IMR-90 (cell line): ENCODE measurements at regions not wholly inside any gene's neighbourhood (a gene's known extent, or its start where the extent isn't known, plus 50 kb on each side); places are given as distances from the start of the nearest gene placed in this dataset.

Experiments
- ATAC-seq: fragments of 200-7000 bp; cut with Tn5 transposase; 2 replicates; pipeline ENCODE4 v1.9.1; 2020; ENCODE audit warnings: low read depth, mild to moderate bottlenecking, moderate library complexity
- BruUV-seq: library from RNA; stranded (reverse); fragments of 400-500 nt; replicated peaks from 2 replicates; lab custom pipeline; 2021; lab: Mats Ljungman, UMichigan
- CTCF ChIA-PET: fragments of 300-600 bp; formaldehyde crosslinking; extraction: SDS; loops from one replicate; lab custom pipeline; 2021; ENCODE audit warnings: antibody characterized with exemption; lab: Yijun Ruan, JAX
- POLR2A ChIA-PET: fragments of 300-600 bp; sonication (Branson Sonifier 250); formaldehyde crosslinking; loops from one replicate; lab custom pipeline; 2022; ENCODE audit warnings: antibody characterized with exemption; ENCODE audit not compliant: unreplicated experiment; lab: Charles Lee
- DNase-seq: peaks from one replicate; pipeline ENCODE4 v3.0.0; 2013
- H2AFZ ChIP-seq: replicated peaks from 2 replicates; pipeline ENCODE3; 2013; ENCODE audit warnings: low read length, mild to moderate bottlenecking; ENCODE audit not compliant: poor library complexity
- H2AK5ac ChIP-seq: 2 replicates; pipeline ENCODE4 v1.6.1; 2013; ENCODE audit warnings: low read depth, low read length, inconsistent platforms
- H2AK9ac ChIP-seq: replicated peaks from 2 replicates; pipeline ENCODE3; 2013; ENCODE audit warnings: mild to moderate bottlenecking, low read depth, low read length, moderate library complexity; ENCODE audit not compliant: poor library complexity
- H2BK120ac ChIP-seq: 2 replicates; pipeline ENCODE4 v1.6.1; 2013; ENCODE audit warnings: low read depth, low read length, inconsistent platforms
- H2BK15ac ChIP-seq: 3 replicates; pipeline ENCODE4 v1.6.1; 2013; ENCODE audit warnings: low read depth, low read length, inconsistent platforms
- H2BK20ac ChIP-seq: 2 replicates; pipeline ENCODE4 v1.6.1; 2013; ENCODE audit warnings: low read depth, mild to moderate bottlenecking, inconsistent platforms, low read length, moderate library complexity
- H2BK5ac ChIP-seq: 2 replicates; pipeline ENCODE4 v1.6.1; 2013; ENCODE audit warnings: mild to moderate bottlenecking, low read depth, low read length, inconsistent platforms; ENCODE audit not compliant: poor library complexity, severe bottlenecking
- H3K14ac ChIP-seq: replicated peaks from 2 replicates; pipeline ENCODE4 v1.6.1; 2013; ENCODE audit warnings: low read depth, low read length, inconsistent platforms
- H3K18ac ChIP-seq: 2 replicates; pipeline ENCODE4 v1.6.1; 2013; ENCODE audit warnings: low read depth, low read length, control low read depth
- H3K23ac ChIP-seq: 2 replicates; pipeline ENCODE4 v1.6.1; 2013; ENCODE audit warnings: low read depth, low read length, inconsistent platforms
- H3K27ac ChIP-seq: 2 replicates; pipeline ENCODE4 v1.5.1; 2013; ENCODE audit warnings: mild to moderate bottlenecking, control low read depth, low read length; ENCODE audit not compliant: insufficient read depth
- H3K27me3 ChIP-seq: 2 replicates; pipeline ENCODE4 v1.6.1; 2013; ENCODE audit warnings: low read length; ENCODE audit not compliant: control insufficient read depth, insufficient read depth
- H3K36me3 ChIP-seq: 2 replicates; pipeline ENCODE4 v1.6.1; 2013; ENCODE audit warnings: low read length, mixed read lengths; ENCODE audit not compliant: control insufficient read depth, insufficient read depth
- H3K4ac ChIP-seq: 2 replicates; pipeline ENCODE4 v1.6.1; 2013; ENCODE audit warnings: low read depth, low read length, inconsistent platforms
- H3K4me1 ChIP-seq: 2 replicates; pipeline ENCODE4 v1.6.1; 2013; ENCODE audit warnings: low read length, mixed read lengths; ENCODE audit not compliant: control insufficient read depth, insufficient read depth
- H3K4me2 ChIP-seq: 2 replicates; pipeline ENCODE4 v1.6.1; 2013; ENCODE audit warnings: low read depth, mild to moderate bottlenecking, control low read depth, low read length, moderate library complexity
- H3K4me3 ChIP-seq: 2 replicates; pipeline ENCODE4 v1.5.1; 2013; ENCODE audit warnings: low read depth, mild to moderate bottlenecking, control low read depth, low read length, moderate library complexity; ENCODE audit not compliant: insufficient read depth
- H3K56ac ChIP-seq: 2 replicates; pipeline ENCODE4 v1.6.1; 2013; ENCODE audit warnings: low read length, inconsistent platforms; ENCODE audit not compliant: insufficient read depth; ENCODE audit errors: extremely low read depth
- H3K79me1 ChIP-seq, 2 experiments: 2 replicates each; pipeline ENCODE4 v1.6.1; 2013; ENCODE audit warnings: low read length in 2 of 2, inconsistent platforms in 1 of 2, low read depth in 1 of 2
- H3K9ac ChIP-seq: 2 replicates; pipeline ENCODE4 v1.6.1; 2013; ENCODE audit warnings: low read depth, low read length, control low read depth
- H3K9me1 ChIP-seq: 2 replicates; pipeline ENCODE4 v1.6.1; 2013; ENCODE audit warnings: low read length, inconsistent platforms; ENCODE audit not compliant: insufficient read depth
- H3K9me3 ChIP-seq: 2 replicates; pipeline ENCODE4 v1.6.1; 2013; ENCODE audit warnings: low read length; ENCODE audit not compliant: control insufficient read depth, insufficient read depth
- H4K20me1 ChIP-seq: 2 replicates; pipeline ENCODE4 v1.6.1; 2013; ENCODE audit warnings: low read length, inconsistent platforms; ENCODE audit not compliant: insufficient read depth
- H4K5ac ChIP-seq: 2 replicates; pipeline ENCODE4 v1.6.1; 2013; ENCODE audit warnings: mild to moderate bottlenecking, low read depth, low read length, control low read depth
- H4K8ac ChIP-seq, 2 experiments: 2 replicates each; pipeline ENCODE4 v1.6.1; 2013; ENCODE audit warnings: low read depth in 2 of 2, low read length in 2 of 2, control low read depth in 1 of 2, inconsistent platforms in 1 of 2
- H4K91ac ChIP-seq: 2 replicates; pipeline ENCODE4 v1.6.1; 2013; ENCODE audit warnings: low read depth, low read length, inconsistent platforms; ENCODE audit not compliant: insufficient read depth
- FOS ChIP-seq: fragments of 150-350 bp; IDR thresholded peaks from 2 replicates; pipeline ENCODE4 v1.6.1; 2016; ENCODE audit warnings: low read depth, low read length
- MAFK ChIP-seq: IDR thresholded peaks from 2 replicates; pipeline ENCODE4 v1.6.1; 2012; ENCODE audit warnings: low read depth, low read length, improper control_type of control experiment
- MAZ ChIP-seq: IDR thresholded peaks from 2 replicates; pipeline ENCODE4 v1.6.1; 2012; ENCODE audit warnings: low read depth, mild to moderate bottlenecking, low read length, improper control_type of control experiment, moderate library complexity, borderline replicate concordance
- MXI1 ChIP-seq: IDR thresholded peaks from 2 replicates; pipeline ENCODE4 v1.6.1; 2012; ENCODE audit warnings: low read depth, mild to moderate bottlenecking, low read length, moderate library complexity, borderline replicate concordance
- NFE2L2 ChIP-seq: fragments of 150-350 bp; IDR thresholded peaks from 2 replicates; pipeline ENCODE4 v1.6.1; 2016; ENCODE audit warnings: low read depth, mild to moderate bottlenecking, low read length
- RFX5 ChIP-seq: IDR thresholded peaks from 2 replicates; pipeline ENCODE4 v1.8.0; 2012; ENCODE audit warnings: low read depth, mild to moderate bottlenecking, low read length, moderate library complexity
- WGBS, 2 experiments: methylation state at CpG; one replicate each; pipeline versions ENCODE4 v1.1.5 to v1.1.7; 2013; ENCODE audit warnings: missing lambda C conversion rate in 2 of 2; ENCODE audit not compliant: insufficient read length in 1 of 2; ENCODE audit errors: extremely low coverage in 2 of 2; 5-methylcytosine and 5-hydroxymethylcytosine counted together
- dilution Hi-C: fragments of 300-500 bp; cut with HindIII; formaldehyde crosslinking; loops from one replicate; pipeline ENCODE4 v1.14.3; 2018; ENCODE audit warnings: low sequenced_read_pairs; ENCODE audit not compliant: unreplicated experiment
- in situ Hi-C: fragments of 300-500 bp; cut with MboI; formaldehyde crosslinking; loops from 3 replicates; pipeline ENCODE4 v1.14.3; 2019; ENCODE audit warnings: low sequenced_read_pairs, inconsistent platforms, mixed read lengths
- intact Hi-C: fragments of 100-400 bp; cut with micrococcal nuclease; formaldehyde crosslinking; loops from 2 replicates; pipeline ENCODE4 v1.10.0; 2022
- TF ChIP-seq, protein P1 (sequence below): conservative IDR thresholded peaks from 2 replicates; pipeline ENCODE4 v1.5.1; 2012; ENCODE audit warnings: mild to moderate bottlenecking, low read depth, low read length, improper control_type of control experiment

DNA sequence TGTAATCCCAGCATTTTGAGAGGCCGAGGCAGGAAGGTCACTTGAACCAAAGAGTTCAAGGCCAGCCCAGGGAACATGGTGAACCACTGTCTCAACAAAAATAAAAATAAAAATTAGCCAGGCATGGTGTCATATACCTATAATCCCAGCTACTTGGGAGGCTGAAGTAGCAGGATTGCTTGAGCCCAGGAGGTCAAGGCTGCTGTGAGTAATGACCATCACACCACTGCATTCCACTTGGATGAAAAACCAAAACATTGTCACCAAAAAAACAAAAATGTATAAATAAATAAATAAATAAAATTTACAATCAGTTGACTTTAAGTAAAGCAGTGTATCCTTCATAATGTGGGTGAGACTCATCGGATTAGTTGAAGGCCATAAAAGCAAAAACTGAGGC is 541.4 kb downstream of the CSNK1G3 start:
- ChIA-PET POLR2A (no interaction called here), CTCF (interaction anchor here (1.6 kb wide), 1 partner anchor 10 kb away, joined by 3 read pairs; no protein-coding TSS in a partner anchor)
- no peak overlapping the region for H3K27ac ChIP-seq
- H3K9ac ChIP-seq, result no peak overlapping the region
- no peak overlapping the region for H3K4me3 ChIP-seq
- no peaks in the 10 kb centered on the region for H3K9me3 ChIP-seq
- no peak overlapping the region for H3K4me2 ChIP-seq
- DNase-seq (no peak), ATAC-seq (no peak)
- H3K4ac ChIP-seq, result no peak overlapping the region
- no peak overlapping the region for H2AFZ ChIP-seq
- no peak overlapping the region for H4K8ac ChIP-seq
- TF ChIP-seq FOS (no peak), MAFK (no peak), MAZ (no peak), MXI1 (no peak), NFE2L2 (no peak), RFX5 (no peak)
- TF ChIP-seq, protein P1, sequence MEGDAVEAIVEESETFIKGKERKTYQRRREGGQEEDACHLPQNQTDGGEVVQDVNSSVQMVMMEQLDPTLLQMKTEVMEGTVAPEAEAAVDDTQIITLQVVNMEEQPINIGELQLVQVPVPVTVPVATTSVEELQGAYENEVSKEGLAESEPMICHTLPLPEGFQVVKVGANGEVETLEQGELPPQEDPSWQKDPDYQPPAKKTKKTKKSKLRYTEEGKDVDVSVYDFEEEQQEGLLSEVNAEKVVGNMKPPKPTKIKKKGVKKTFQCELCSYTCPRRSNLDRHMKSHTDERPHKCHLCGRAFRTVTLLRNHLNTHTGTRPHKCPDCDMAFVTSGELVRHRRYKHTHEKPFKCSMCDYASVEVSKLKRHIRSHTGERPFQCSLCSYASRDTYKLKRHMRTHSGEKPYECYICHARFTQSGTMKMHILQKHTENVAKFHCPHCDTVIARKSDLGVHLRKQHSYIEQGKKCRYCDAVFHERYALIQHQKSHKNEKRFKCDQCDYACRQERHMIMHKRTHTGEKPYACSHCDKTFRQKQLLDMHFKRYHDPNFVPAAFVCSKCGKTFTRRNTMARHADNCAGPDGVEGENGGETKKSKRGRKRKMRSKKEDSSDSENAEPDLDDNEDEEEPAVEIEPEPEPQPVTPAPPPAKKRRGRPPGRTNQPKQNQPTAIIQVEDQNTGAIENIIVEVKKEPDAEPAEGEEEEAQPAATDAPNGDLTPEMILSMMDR, result no peak
- dilution Hi-C loops (no loop called here), intact Hi-C loops (no loop called here), in situ Hi-C loops (no loop called here)
- H3K79me1 ChIP-seq, result no peaks in the 10 kb centered on the region
- no peak overlapping the region for H3K56ac ChIP-seq
- H2BK20ac ChIP-seq, result no peak overlapping the region
- no peak overlapping the region for H4K5ac ChIP-seq
- H3K27me3 ChIP-seq, result no peaks in the 10 kb centered on the region; the same call in 1 of the 2 replicates
- no peaks in the 10 kb centered on the region for H4K20me1 ChIP-seq
- BruUV-seq, result no TSS peak
- H2BK120ac ChIP-seq, result no peak overlapping the region
- no peak overlapping the region for H2AK5ac ChIP-seq
- H3K36me3 ChIP-seq, result no peaks in the 10 kb centered on the region
- WGBS, 2 experiments, result no CpG with 5 or more reads among the region's 2 CpGs
- no peaks in the 10 kb centered on the region for H3K9me1 ChIP-seq
- no peak overlapping the region for H2AK9ac ChIP-seq
- H3K18ac ChIP-seq, result no peak overlapping the region
- H4K91ac ChIP-seq, result no peak overlapping the region
- H3K4me1 ChIP-seq, result no peaks in the 10 kb centered on the region; the same call in 1 of the 2 replicates
- H2BK15ac ChIP-seq, result no peak overlapping the region
- no peak overlapping the region for H3K14ac ChIP-seq
- H3K23ac ChIP-seq, result no peak overlapping the region
- no peak overlapping the region for H2BK5ac ChIP-seq
